SU-DHL-6 (cell line): ENCODE measurements at regions not wholly inside any gene's neighbourhood (a gene's known extent, or its start where the extent isn't known, plus 50 kb on each side); places are given as distances from the start of the nearest gene placed in this dataset.
"Not testable (repeated sequence)": the region's sequence is repeated elsewhere in the genome, so short reads cannot be mapped to it uniquely, and the experiment has no call there.

Experiments
- H2AFZ ChIP-seq: fragments of 200-600 bp; sonication (generic); 2 replicates; pipeline ENCODE4 v1.6.1; 2014; ENCODE audit warnings: low read depth, mild to moderate bottlenecking, moderate library complexity, mixed read lengths, antibody characterized with exemption, low read length; ENCODE audit not compliant: severe bottlenecking
- H3F3A ChIP-seq: fragments of 200-600 bp; shearing (Covaris generic); 2 replicates; pipeline ENCODE4 v1.6.0; 2016; ENCODE audit warnings: antibody characterized with exemption, mild to moderate bottlenecking; ENCODE audit not compliant: insufficient read depth
- H3K27ac ChIP-seq: fragments of 200-600 bp; sonication (generic); 2 replicates; pipeline ENCODE4 v1.5.1; 2016; ENCODE audit warnings: low read depth, mild to moderate bottlenecking, low read length, moderate library complexity, mixed read lengths
- H3K27me3 ChIP-seq: fragments of 200-600 bp; sonication (generic), shearing (Covaris generic); 2 replicates; pipeline ENCODE4 v1.6.0; 2014; ENCODE audit warnings: mild to moderate bottlenecking, low read length
- H3K36me3 ChIP-seq: fragments of 200-600 bp; sonication (generic); 2 replicates; pipeline ENCODE4 v1.6.1; 2014; ENCODE audit warnings: mild to moderate bottlenecking, low read length, mixed read lengths
- H3K4me2 ChIP-seq: fragments of 300-600, 200-600 bp; shearing (Covaris generic), sonication (generic); 2 replicates; pipeline ENCODE4 v1.6.0; 2014; ENCODE audit warnings: low read length, low read depth, mild to moderate bottlenecking; ENCODE audit not compliant: poor library complexity, severe bottlenecking
- H3K4me3 ChIP-seq: fragments of 200-600 bp; sonication (generic); 2 replicates; pipeline ENCODE4 v1.5.1; 2014; ENCODE audit warnings: antibody characterized with exemption, low read length, mild to moderate bottlenecking, mixed read lengths; ENCODE audit not compliant: insufficient read depth, poor library complexity, severe bottlenecking
- H3K79me2 ChIP-seq: fragments of 200-600 bp; sonication (generic); 2 replicates; pipeline ENCODE4 v1.6.1; 2014; ENCODE audit warnings: mild to moderate bottlenecking, low read length, moderate library complexity; ENCODE audit not compliant: insufficient read depth
- H3K9ac ChIP-seq: fragments of 200-600 bp; sonication (generic); 2 replicates; pipeline ENCODE4 v1.7.0; 2014; ENCODE audit warnings: mild to moderate bottlenecking, low read length
- H3K9me2 ChIP-seq: fragments of 200-600 bp; sonication (generic); replicated peaks from 2 replicates; pipeline ENCODE4 v1.6.1; 2014; ENCODE audit warnings: low read length; ENCODE audit not compliant: insufficient read depth
- H3K9me3 ChIP-seq: fragments of 200-600 bp; sonication (generic); 2 replicates; pipeline ENCODE4 v1.6.1; 2014; ENCODE audit warnings: low read length, mixed read lengths; ENCODE audit not compliant: insufficient read depth
- H4K20me1 ChIP-seq: fragments of 200-600 bp; sonication (generic); 2 replicates; pipeline ENCODE4 v1.6.1; 2014; ENCODE audit warnings: low read depth, mild to moderate bottlenecking, antibody characterized with exemption, low read length, moderate library complexity, mixed read lengths
- EZH2phosphoT487 ChIP-seq: fragments of 200-600 bp; sonication (generic), shearing (Covaris generic); conservative IDR thresholded peaks from 2 replicates; pipeline ENCODE4 v1.6.1; 2018; ENCODE audit warnings: mild to moderate bottlenecking, antibody characterized with exemption, low read length, moderate library complexity, mixed read lengths
- TF ChIP-seq, protein P1 (sequence below): fragments of 200-600 bp; sonication (generic); IDR thresholded peaks from one replicate; pipeline ENCODE4 v1.5.1; 2017; ENCODE audit warnings: antibody characterized with exemption, mild to moderate bottlenecking, low read length, moderate library complexity; ENCODE audit not compliant: insufficient read depth, poor library complexity, severe bottlenecking

DNA sequence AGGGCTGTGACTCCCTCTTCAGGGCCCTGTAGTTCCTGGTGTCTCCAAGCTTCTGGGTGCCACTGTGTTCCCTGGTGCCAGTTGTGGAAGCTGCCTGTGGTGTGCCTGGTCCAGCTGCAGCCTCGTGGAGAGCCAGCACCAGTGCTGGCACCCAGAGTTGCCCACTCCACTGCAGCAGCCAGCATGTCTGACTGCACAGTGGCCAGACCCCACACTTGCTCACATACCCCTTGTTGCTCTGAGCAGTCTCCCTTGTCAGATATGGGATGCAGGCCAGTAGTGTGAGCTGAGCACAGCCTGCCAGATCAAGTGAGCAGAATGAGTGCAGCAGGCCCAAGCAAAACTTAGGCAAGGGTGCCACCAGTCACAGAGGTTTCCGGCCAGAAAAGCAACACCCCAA, 108.6 kb downstream of the ZMAT1 start:
- H4K20me1 ChIP-seq, result no peaks in the 10 kb centered on the region
- no peaks in the 10 kb centered on the region for H3K79me2 ChIP-seq
- H3K9me3 ChIP-seq, result no peaks in the 10 kb centered on the region
- no peaks in the 10 kb centered on the region for H3K27me3 ChIP-seq
- no peak overlapping the region for H3K27ac ChIP-seq
- H2AFZ ChIP-seq, result no peak overlapping the region
- TF ChIP-seq, protein P1, sequence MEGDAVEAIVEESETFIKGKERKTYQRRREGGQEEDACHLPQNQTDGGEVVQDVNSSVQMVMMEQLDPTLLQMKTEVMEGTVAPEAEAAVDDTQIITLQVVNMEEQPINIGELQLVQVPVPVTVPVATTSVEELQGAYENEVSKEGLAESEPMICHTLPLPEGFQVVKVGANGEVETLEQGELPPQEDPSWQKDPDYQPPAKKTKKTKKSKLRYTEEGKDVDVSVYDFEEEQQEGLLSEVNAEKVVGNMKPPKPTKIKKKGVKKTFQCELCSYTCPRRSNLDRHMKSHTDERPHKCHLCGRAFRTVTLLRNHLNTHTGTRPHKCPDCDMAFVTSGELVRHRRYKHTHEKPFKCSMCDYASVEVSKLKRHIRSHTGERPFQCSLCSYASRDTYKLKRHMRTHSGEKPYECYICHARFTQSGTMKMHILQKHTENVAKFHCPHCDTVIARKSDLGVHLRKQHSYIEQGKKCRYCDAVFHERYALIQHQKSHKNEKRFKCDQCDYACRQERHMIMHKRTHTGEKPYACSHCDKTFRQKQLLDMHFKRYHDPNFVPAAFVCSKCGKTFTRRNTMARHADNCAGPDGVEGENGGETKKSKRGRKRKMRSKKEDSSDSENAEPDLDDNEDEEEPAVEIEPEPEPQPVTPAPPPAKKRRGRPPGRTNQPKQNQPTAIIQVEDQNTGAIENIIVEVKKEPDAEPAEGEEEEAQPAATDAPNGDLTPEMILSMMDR, result no peak
- no peak for TF ChIP-seq EZH2phosphoT487
- H3K9me2 ChIP-seq, result no peaks in the 10 kb centered on the region
- H3K9ac ChIP-seq, result no peak overlapping the region
- H3K36me3 ChIP-seq, result no peaks in the 10 kb centered on the region
- H3K4me3 ChIP-seq, result no peak overlapping the region
- H3K4me2 ChIP-seq, result no peak overlapping the region
- no peaks in the 10 kb centered on the region for H3F3A ChIP-seq

DNA sequence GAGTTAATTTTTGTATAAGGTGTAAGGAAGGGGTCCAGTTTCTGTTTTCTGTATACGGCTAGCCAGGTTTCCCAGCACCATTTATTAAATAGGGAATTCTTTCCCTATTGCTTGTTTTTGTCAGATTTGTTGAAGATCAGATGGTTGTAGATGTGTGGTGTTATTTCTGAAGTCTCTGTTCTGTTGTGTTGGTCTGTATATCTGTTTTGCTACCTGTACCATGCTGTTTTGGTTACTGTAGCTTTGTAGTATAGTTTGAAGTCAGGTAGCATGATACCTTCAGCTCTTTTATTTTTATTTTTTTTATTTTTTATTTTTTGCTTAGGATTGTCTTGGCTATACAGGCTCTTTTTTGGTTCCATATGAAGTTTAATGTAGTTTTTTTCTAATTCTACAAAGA, 114.1 kb downstream of the ZMAT1 start:
- not testable (repeated sequence) for H3K4me2 ChIP-seq, H4K20me1 ChIP-seq, H3K9me3 ChIP-seq, H3K36me3 ChIP-seq, H3K9ac ChIP-seq, H2AFZ ChIP-seq, H3K4me3 ChIP-seq, H3F3A ChIP-seq, H3K27me3 ChIP-seq, H3K9me2 ChIP-seq, H3K79me2 ChIP-seq, H3K27ac ChIP-seq

DNA sequence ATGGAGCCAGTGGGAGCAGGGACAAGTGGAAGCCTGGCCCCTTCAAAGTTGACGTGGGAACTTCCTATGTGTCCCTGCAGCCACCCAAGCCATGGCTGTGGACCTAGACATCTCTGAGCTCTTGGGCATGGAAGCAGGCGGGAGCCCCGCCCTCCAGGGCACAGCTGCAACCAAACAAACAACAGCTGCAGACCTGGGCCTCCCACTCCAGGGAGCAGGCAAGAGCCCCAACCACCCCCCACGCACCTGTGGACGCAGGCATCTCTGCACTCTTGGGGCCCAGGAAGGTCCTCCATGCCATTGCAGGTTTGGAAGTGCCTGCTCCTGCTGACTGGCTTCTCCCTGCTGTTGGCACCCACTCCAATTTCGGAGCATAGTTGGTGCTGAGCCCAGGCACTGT, 118.6 kb downstream of the ZMAT1 start:
- Histone ChIP-seq H2AFZ (no peak overlapping the region), H3K27me3 (no peaks in the 10 kb centered on the region), H3F3A (no peaks in the 10 kb centered on the region), H3K9me2 (no peaks in the 10 kb centered on the region), H3K9me3 (no peaks in the 10 kb centered on the region), H4K20me1 (no peaks in the 10 kb centered on the region), H3K4me2 (no peak overlapping the region), H3K79me2 (no peaks in the 10 kb centered on the region), H3K9ac (no peak overlapping the region), H3K36me3 (no peaks in the 10 kb centered on the region), H3K27ac (no peak overlapping the region), H3K4me3 (no peak overlapping the region)
- TF ChIP-seq EZH2phosphoT487, result no peak
- TF ChIP-seq, protein P1, result no peak

DNA sequence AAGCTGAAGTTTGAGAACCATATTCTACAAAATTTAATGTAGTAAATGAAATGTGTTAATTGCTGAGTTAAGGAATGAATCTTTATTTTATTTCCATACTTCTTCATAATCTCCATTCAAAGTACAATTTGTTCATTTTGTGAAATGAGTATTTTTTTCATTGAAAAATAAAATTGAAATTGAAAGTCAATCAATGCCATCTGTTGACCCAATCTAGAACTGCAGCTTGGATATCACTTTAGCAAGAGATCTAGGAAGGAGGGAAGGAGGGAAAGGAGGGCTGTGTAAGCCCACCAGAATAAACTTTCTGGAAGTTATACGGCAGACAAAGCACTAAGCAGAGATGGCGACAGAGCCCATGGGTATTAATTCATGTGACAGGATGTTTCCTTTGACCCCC, 128.4 kb downstream of the ZMAT1 start:
- Histone ChIP-seq H4K20me1 (no peaks in the 10 kb centered on the region), H3K9me2 (no peaks in the 10 kb centered on the region), H3K4me3 (no peak overlapping the region), H3K36me3 (no peaks in the 10 kb centered on the region), H3F3A (no peaks in the 10 kb centered on the region), H3K9ac (no peak overlapping the region), H2AFZ (no peak overlapping the region), H3K4me2 (no peak overlapping the region), H3K27ac (no peak overlapping the region), H3K79me2 (no peaks in the 10 kb centered on the region), H3K9me3 (no peaks in the 10 kb centered on the region), H3K27me3 (no peaks in the 10 kb centered on the region)
- TF ChIP-seq, protein P1, result no peak
- TF ChIP-seq EZH2phosphoT487, result no peak
